SU-DHL-6 (cell line): ENCODE measurements at regions not wholly inside any gene's neighbourhood (a gene's known extent, or its start where the extent isn't known, plus 50 kb on each side); places are given as distances from the start of the nearest gene placed in this dataset.

Source experiments
- H2AFZ ChIP-seq: fragments of 200-600 bp; sonication (generic); 2 replicates; pipeline ENCODE4 v1.6.1; 2014; ENCODE audit warnings: low read depth, mild to moderate bottlenecking, moderate library complexity, mixed read lengths, antibody characterized with exemption, low read length; ENCODE audit not compliant: severe bottlenecking
- H3F3A ChIP-seq: fragments of 200-600 bp; shearing (Covaris generic); 2 replicates; pipeline ENCODE4 v1.6.0; 2016; ENCODE audit warnings: antibody characterized with exemption, mild to moderate bottlenecking; ENCODE audit not compliant: insufficient read depth
- H3K27ac ChIP-seq: fragments of 200-600 bp; sonication (generic); 2 replicates; pipeline ENCODE4 v1.5.1; 2016; ENCODE audit warnings: low read depth, mild to moderate bottlenecking, low read length, moderate library complexity, mixed read lengths
- H3K27me3 ChIP-seq: fragments of 200-600 bp; sonication (generic), shearing (Covaris generic); 2 replicates; pipeline ENCODE4 v1.6.0; 2014; ENCODE audit warnings: mild to moderate bottlenecking, low read length
- H3K36me3 ChIP-seq: fragments of 200-600 bp; sonication (generic); 2 replicates; pipeline ENCODE4 v1.6.1; 2014; ENCODE audit warnings: mild to moderate bottlenecking, low read length, mixed read lengths
- H3K4me2 ChIP-seq: fragments of 300-600, 200-600 bp; shearing (Covaris generic), sonication (generic); 2 replicates; pipeline ENCODE4 v1.6.0; 2014; ENCODE audit warnings: low read length, low read depth, mild to moderate bottlenecking; ENCODE audit not compliant: poor library complexity, severe bottlenecking
- H3K4me3 ChIP-seq: fragments of 200-600 bp; sonication (generic); 2 replicates; pipeline ENCODE4 v1.5.1; 2014; ENCODE audit warnings: antibody characterized with exemption, low read length, mild to moderate bottlenecking, mixed read lengths; ENCODE audit not compliant: insufficient read depth, poor library complexity, severe bottlenecking
- H3K79me2 ChIP-seq: fragments of 200-600 bp; sonication (generic); 2 replicates; pipeline ENCODE4 v1.6.1; 2014; ENCODE audit warnings: mild to moderate bottlenecking, low read length, moderate library complexity; ENCODE audit not compliant: insufficient read depth
- H3K9ac ChIP-seq: fragments of 200-600 bp; sonication (generic); 2 replicates; pipeline ENCODE4 v1.7.0; 2014; ENCODE audit warnings: mild to moderate bottlenecking, low read length
- H3K9me2 ChIP-seq: fragments of 200-600 bp; sonication (generic); replicated peaks from 2 replicates; pipeline ENCODE4 v1.6.1; 2014; ENCODE audit warnings: low read length; ENCODE audit not compliant: insufficient read depth
- H3K9me3 ChIP-seq: fragments of 200-600 bp; sonication (generic); 2 replicates; pipeline ENCODE4 v1.6.1; 2014; ENCODE audit warnings: low read length, mixed read lengths; ENCODE audit not compliant: insufficient read depth
- H4K20me1 ChIP-seq: fragments of 200-600 bp; sonication (generic); 2 replicates; pipeline ENCODE4 v1.6.1; 2014; ENCODE audit warnings: low read depth, mild to moderate bottlenecking, antibody characterized with exemption, low read length, moderate library complexity, mixed read lengths
- CTCF ChIP-seq: fragments of 200-600 bp; sonication (generic); IDR thresholded peaks from one replicate; pipeline ENCODE4 v1.5.1; 2017; ENCODE audit warnings: antibody characterized with exemption, mild to moderate bottlenecking, low read length, moderate library complexity; ENCODE audit not compliant: insufficient read depth, poor library complexity, severe bottlenecking
- EZH2phosphoT487 ChIP-seq: fragments of 200-600 bp; sonication (generic), shearing (Covaris generic); conservative IDR thresholded peaks from 2 replicates; pipeline ENCODE4 v1.6.1; 2018; ENCODE audit warnings: mild to moderate bottlenecking, antibody characterized with exemption, low read length, moderate library complexity, mixed read lengths

- TF ChIP-seq CTCF (no peak), EZH2phosphoT487 (no peak)
- Histone ChIP-seq H3K4me2 (no peak overlapping the region), H3K27me3 (no peaks in the 10 kb centered on the region), H3K79me2 (no peaks in the 10 kb centered on the region), H3K27ac (no peak overlapping the region), H3K36me3 (no peaks in the 10 kb centered on the region), H3K9me3 (no peaks in the 10 kb centered on the region), H4K20me1 (no peaks in the 10 kb centered on the region), H3K4me3 (no peak overlapping the region), H3K9ac (no peak overlapping the region), H3F3A (no peaks in the 10 kb centered on the region), H2AFZ (no peak overlapping the region), H3K9me2 (no peaks in the 10 kb centered on the region)
These were observed 190.5 kb upstream of the RARB start for GRCh38 chr3:25237602-25238001.

DNA sequence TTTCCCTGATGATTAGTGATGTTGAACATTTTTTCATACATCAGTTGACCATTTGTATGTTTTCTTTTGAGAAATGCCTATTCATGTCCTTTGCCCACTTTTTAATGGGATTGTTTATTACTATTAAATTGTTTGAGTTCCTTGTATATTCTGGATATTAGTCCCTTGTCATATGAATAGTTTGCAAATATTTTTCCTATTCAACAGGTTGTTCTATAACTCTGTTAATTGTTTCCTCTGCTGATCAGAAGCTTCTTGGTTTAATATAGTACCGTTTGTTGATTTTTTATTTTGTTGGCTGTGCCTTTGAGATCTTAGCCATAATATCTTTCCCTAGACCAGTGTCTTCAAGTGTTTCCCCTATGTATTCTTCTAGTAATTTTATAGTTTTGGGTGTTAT lies 189.0 kb upstream of the RARB start:
- TF ChIP-seq EZH2phosphoT487: no peak
- no peak for TF ChIP-seq CTCF

DNA sequence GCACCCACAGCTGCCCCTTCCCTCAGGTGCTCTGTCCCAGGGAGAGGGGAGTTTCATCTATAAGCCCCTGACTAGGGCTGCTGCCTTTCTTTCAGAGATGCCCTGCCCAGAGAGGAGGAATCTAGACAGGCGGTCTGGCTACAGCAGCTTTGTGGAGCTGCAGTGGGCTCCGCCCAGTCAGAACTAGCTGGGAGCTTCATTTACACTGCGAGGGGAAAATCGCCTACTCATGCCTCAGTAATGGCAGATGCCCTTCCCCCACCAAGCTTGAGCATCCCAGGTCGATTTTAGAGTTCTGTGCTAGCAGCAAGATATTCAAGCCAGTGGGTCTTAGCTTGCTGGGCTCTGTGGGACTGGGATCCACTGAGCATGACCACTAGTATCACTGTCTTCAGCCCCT lies 181.2 kb upstream of the RARB start:
- Histone ChIP-seq H3K27ac (no peak overlapping the region), H3F3A (no peaks in the 10 kb centered on the region), H3K36me3 (no peaks in the 10 kb centered on the region), H3K4me3 (no peak overlapping the region), H3K27me3 (no peaks in the 10 kb centered on the region), H3K79me2 (no peaks in the 10 kb centered on the region), H2AFZ (no peak overlapping the region), H4K20me1 (no peaks in the 10 kb centered on the region), H3K4me2 (no peak overlapping the region), H3K9me3 (no peaks in the 10 kb centered on the region), H3K9ac (no peak overlapping the region), H3K9me2 (no peaks in the 10 kb centered on the region)
- no peak for TF ChIP-seq CTCF
- TF ChIP-seq EZH2phosphoT487: no peak

More for the DNA sequence above, 189.0 kb upstream of the RARB start:
- Histone ChIP-seq H3K79me2 (no peaks in the 10 kb centered on the region), H3K36me3 (no peaks in the 10 kb centered on the region), H3K4me3 (no peak overlapping the region), H3K9me2 (no peaks in the 10 kb centered on the region), H3K27ac (no peak overlapping the region), H2AFZ (no peak overlapping the region), H4K20me1 (no peaks in the 10 kb centered on the region), H3K9me3 (no peaks in the 10 kb centered on the region), H3K4me2 (no peak overlapping the region), H3K9ac (no peak overlapping the region), H3K27me3 (no peaks in the 10 kb centered on the region), H3F3A (no peaks in the 10 kb centered on the region)

DNA sequence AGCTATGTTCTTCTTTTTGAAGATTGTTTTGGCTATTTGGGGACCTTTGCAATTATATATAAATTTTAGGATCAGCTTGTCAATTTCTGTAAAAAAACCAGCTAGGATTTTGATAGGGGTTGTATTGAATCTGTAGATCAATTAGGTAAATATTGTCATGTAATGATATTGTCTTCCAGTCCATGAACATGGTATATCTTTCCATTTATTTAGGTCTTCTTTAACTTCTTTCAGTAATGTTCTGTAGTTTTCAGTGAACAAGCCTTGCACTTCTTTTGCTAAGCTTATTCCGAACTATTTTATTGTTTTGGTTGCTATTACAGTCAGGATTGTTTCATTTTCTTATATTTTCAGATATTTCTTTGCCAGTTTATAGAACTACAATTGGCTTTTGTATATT lies 175.8 kb upstream of the RARB start:
- Histone ChIP-seq H3K4me3 (no peak overlapping the region), H2AFZ (no peak overlapping the region), H3K79me2 (no peaks in the 10 kb centered on the region), H3K9ac (no peak overlapping the region), H3K4me2 (no peak overlapping the region), H3F3A (no peaks in the 10 kb centered on the region), H3K27ac (no peak overlapping the region), H3K36me3 (no peaks in the 10 kb centered on the region), H4K20me1 (no peaks in the 10 kb centered on the region), H3K9me2 (no peaks in the 10 kb centered on the region), H3K9me3 (no peaks in the 10 kb centered on the region), H3K27me3 (no peaks in the 10 kb centered on the region)
- no peak for TF ChIP-seq EZH2phosphoT487
- TF ChIP-seq CTCF: no peak
